PC-9 (cell line): ENCODE measurements at regions not wholly inside any gene's neighbourhood (a gene's known extent, or its start where the extent isn't known, plus 50 kb on each side); places are given as distances from the start of the nearest gene placed in this dataset.

Source experiments
- BruUV-seq: library from RNA; stranded (reverse); fragments of 400-500 nt; replicated peaks from 2 replicates; lab custom pipeline; 2021; lab: Mats Ljungman, UMichigan
- CTCF ChIA-PET: fragments of 300-600 bp; sonication (Branson Sonifier 250); formaldehyde crosslinking; loops from one replicate; lab custom pipeline; 2022; ENCODE audit warnings: antibody characterized with exemption; lab: Charles Lee
- POLR2A ChIA-PET: fragments of 300-600 bp; sonication (Branson Sonifier 250); formaldehyde crosslinking; loops from one replicate; lab custom pipeline; 2022; ENCODE audit warnings: antibody characterized with exemption; ENCODE audit not compliant: unreplicated experiment; lab: Charles Lee
- DNase-seq, 2 experiments: peaks; one replicate each; pipeline versions ENCODE4 v3.0.0 to v3.0.0-alpha.2; 2015 to 2022; ENCODE audit warnings: mixed read lengths in 1 of 2
- H2AFZ ChIP-seq: fragments of 200-600 bp; sonication (generic); 2 replicates; pipeline ENCODE4 v1.8.1; 2017; ENCODE audit warnings: antibody characterized with exemption
- H3F3A ChIP-seq: fragments of 200-600 bp; sonication (generic); 2 replicates; pipeline ENCODE4 v1.8.1; 2017; ENCODE audit warnings: antibody characterized with exemption, mild to moderate bottlenecking, low read depth; ENCODE audit not compliant: insufficient read depth
- H3K27ac ChIP-seq: fragments of 200-600 bp; sonication (generic); 2 replicates; pipeline ENCODE4 v1.6.1; 2016; ENCODE audit warnings: mixed run types
- H3K27me3 ChIP-seq: fragments of 200-600 bp; sonication (generic); 2 replicates; pipeline ENCODE4 v1.6.1; 2016; ENCODE audit warnings: low read depth, mixed run types; ENCODE audit not compliant: insufficient read depth
- H3K36me3 ChIP-seq: fragments of 200-600 bp; sonication (generic); 2 replicates; pipeline ENCODE4 v1.6.1; 2016; ENCODE audit warnings: low read depth, mixed run types
- H3K4me1 ChIP-seq: fragments of 200-600 bp; sonication (generic); replicated peaks from 2 replicates; pipeline ENCODE4 v1.6.1; 2016; ENCODE audit warnings: mixed run types; ENCODE audit not compliant: insufficient read depth
- H3K4me2 ChIP-seq: fragments of 200-600 bp; sonication (generic); 2 replicates; pipeline ENCODE4 v1.6.1; 2017; ENCODE audit warnings: mixed run types
- H3K4me3 ChIP-seq: fragments of 200-600 bp; sonication (generic); 2 replicates; pipeline ENCODE4 v1.6.1; 2016; ENCODE audit warnings: mixed run types
- H3K79me2 ChIP-seq: fragments of 200-600 bp; sonication (generic); 2 replicates; pipeline ENCODE4 v1.6.1; 2017; ENCODE audit warnings: low read depth, mixed run types
- H3K9me2 ChIP-seq: fragments of 200-600 bp; sonication (generic); 2 replicates; pipeline ENCODE4 v1.8.1; 2017; ENCODE audit warnings: mild to moderate bottlenecking; ENCODE audit not compliant: insufficient read depth
- H3K9me3 ChIP-seq: fragments of 200-600 bp; sonication (generic); 2 replicates; pipeline ENCODE4 v1.8.1; 2016; ENCODE audit warnings: low read depth; ENCODE audit not compliant: insufficient read depth
- H4K20me1 ChIP-seq: fragments of 200-600 bp; sonication (generic); 2 replicates; pipeline ENCODE4 v1.8.1; 2017; ENCODE audit not compliant: insufficient read depth
- EZH2 ChIP-seq: fragments of 200-600 bp; sonication (generic); IDR thresholded peaks from 2 replicates; pipeline ENCODE4 v1.8.0; 2017; ENCODE audit warnings: antibody characterized with exemption, low read depth
- intact Hi-C: fragments of 100-400 bp; cut with micrococcal nuclease; formaldehyde crosslinking; loops from one replicate; pipeline ENCODE4 v1.10.0; 2022; ENCODE audit not compliant: unreplicated experiment
- TF ChIP-seq, protein P1 (sequence below): fragments of 200-600 bp; sonication (generic); conservative IDR thresholded peaks from 2 replicates; pipeline ENCODE4 v1.6.1; 2017; ENCODE audit warnings: mixed run types, antibody characterized with exemption, mild to moderate bottlenecking, moderate library complexity

GRCh38 chr15:29400701-29401100 lies 131.1 kb upstream of the NSMCE3 start:
- ChIA-PET POLR2A (no interaction called here), CTCF (no interaction called here)
- H4K20me1 ChIP-seq: no peaks in the 10 kb centered on the region
- no peak for DNase-seq
- H3F3A ChIP-seq: no peaks in the 10 kb centered on the region
- TF ChIP-seq, protein P1, sequence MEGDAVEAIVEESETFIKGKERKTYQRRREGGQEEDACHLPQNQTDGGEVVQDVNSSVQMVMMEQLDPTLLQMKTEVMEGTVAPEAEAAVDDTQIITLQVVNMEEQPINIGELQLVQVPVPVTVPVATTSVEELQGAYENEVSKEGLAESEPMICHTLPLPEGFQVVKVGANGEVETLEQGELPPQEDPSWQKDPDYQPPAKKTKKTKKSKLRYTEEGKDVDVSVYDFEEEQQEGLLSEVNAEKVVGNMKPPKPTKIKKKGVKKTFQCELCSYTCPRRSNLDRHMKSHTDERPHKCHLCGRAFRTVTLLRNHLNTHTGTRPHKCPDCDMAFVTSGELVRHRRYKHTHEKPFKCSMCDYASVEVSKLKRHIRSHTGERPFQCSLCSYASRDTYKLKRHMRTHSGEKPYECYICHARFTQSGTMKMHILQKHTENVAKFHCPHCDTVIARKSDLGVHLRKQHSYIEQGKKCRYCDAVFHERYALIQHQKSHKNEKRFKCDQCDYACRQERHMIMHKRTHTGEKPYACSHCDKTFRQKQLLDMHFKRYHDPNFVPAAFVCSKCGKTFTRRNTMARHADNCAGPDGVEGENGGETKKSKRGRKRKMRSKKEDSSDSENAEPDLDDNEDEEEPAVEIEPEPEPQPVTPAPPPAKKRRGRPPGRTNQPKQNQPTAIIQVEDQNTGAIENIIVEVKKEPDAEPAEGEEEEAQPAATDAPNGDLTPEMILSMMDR: no peak
- TF ChIP-seq EZH2: no peak
- H2AFZ ChIP-seq: no peak overlapping the region
- no peak overlapping the region for H3K27ac ChIP-seq
- H3K9me3 ChIP-seq: no peaks in the 10 kb centered on the region
- H3K27me3 ChIP-seq: 0 out of 2 replicates have a peak, but pooled peaks cover 5% of the 10 kb centered on the region
- H3K79me2 ChIP-seq: no peaks in the 10 kb centered on the region
- no peak overlapping the region for H3K4me2 ChIP-seq
- intact Hi-C loops: no loop called here
- no peaks in the 10 kb centered on the region for H3K9me2 ChIP-seq
- H3K4me1 ChIP-seq: no peaks in the 10 kb centered on the region
- no peaks in the 10 kb centered on the region for H3K36me3 ChIP-seq
- no TSS peak for BruUV-seq
- H3K4me3 ChIP-seq: no peak overlapping the region

- Histone ChIP-seq H3K4me1 (no peaks in the 10 kb centered on the region), H3K36me3 (no peaks in the 10 kb centered on the region), H3K9me3 (no peaks in the 10 kb centered on the region), H3K27ac (no peak overlapping the region), H2AFZ (no peak overlapping the region), H4K20me1 (no peaks in the 10 kb centered on the region), H3F3A (no peaks in the 10 kb centered on the region), H3K27me3 (no peaks in the 10 kb centered on the region), H3K9me2 (no peaks in the 10 kb centered on the region), H3K4me3 (no peak overlapping the region), H3K4me2 (no peak overlapping the region), H3K79me2 (no peaks in the 10 kb centered on the region)
- CTCF ChIA-PET: no interaction called here
- TF ChIP-seq, protein P1: no peak
- TF ChIP-seq EZH2: no peak
- intact Hi-C loops: no loop called here
- no TSS peak for BruUV-seq
- no peak for DNase-seq
- POLR2A ChIA-PET: no interaction called here
Observed at GRCh38 chr15:29398907-29399306, 129.3 kb upstream of the NSMCE3 start.

DNA sequence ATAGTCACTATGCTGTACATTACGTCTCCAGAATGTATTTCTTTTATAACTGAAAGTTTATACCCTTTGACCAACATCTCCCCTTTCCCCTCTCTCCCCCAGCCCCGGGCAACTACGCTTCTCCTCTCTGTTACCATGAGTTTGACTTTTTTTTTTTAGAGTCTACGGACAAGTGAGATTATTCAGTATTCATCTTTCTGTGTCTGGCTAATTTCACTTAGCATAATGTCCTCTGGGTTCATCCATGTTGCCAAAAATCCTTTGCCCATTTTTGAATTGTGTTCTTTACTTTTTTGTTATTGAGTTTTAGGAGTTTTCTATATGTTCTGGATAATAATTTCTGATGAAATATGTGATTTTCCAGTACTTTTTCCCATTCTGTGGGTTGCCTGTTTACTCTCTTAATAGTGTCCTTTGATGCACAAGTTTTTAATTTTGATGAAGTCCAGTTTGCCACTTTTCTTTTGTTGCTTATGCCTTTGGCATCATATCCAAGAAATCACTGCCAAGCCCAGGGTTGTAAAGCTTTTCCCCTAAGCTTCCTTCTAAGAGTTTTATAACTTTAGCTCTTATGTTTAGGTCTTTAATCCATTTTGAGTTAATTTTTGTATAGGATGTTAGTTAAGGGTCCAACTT lies 126.7 kb upstream of the NSMCE3 start:
- Histone ChIP-seq H3K27ac (no peak overlapping the region), H3K9me2 (no peaks in the 10 kb centered on the region), H4K20me1 (no peaks in the 10 kb centered on the region), H3K36me3 (no peaks in the 10 kb centered on the region), H3K4me3 (no peak overlapping the region), H3K79me2 (no peaks in the 10 kb centered on the region), H3F3A (no peaks in the 10 kb centered on the region), H3K4me1 (no peaks in the 10 kb centered on the region), H3K27me3 (peaks cover 7% of the 10 kb centered on the region; the same call in 1 of the 2 replicates), H3K4me2 (no peak overlapping the region), H2AFZ (no peak overlapping the region), H3K9me3 (no peaks in the 10 kb centered on the region)
- ChIA-PET CTCF (no interaction called here), POLR2A (no interaction called here)
- no TSS peak for BruUV-seq
- TF ChIP-seq, protein P1: no peak
- no peak for DNase-seq
- intact Hi-C loops: no loop called here
